ENCODE measurements at regions not wholly inside any gene's neighbourhood (a gene's known extent, or its start where the extent isn't known, plus 50 kb on each side); places are given as distances from the start of the nearest gene placed in this dataset.

DNA sequence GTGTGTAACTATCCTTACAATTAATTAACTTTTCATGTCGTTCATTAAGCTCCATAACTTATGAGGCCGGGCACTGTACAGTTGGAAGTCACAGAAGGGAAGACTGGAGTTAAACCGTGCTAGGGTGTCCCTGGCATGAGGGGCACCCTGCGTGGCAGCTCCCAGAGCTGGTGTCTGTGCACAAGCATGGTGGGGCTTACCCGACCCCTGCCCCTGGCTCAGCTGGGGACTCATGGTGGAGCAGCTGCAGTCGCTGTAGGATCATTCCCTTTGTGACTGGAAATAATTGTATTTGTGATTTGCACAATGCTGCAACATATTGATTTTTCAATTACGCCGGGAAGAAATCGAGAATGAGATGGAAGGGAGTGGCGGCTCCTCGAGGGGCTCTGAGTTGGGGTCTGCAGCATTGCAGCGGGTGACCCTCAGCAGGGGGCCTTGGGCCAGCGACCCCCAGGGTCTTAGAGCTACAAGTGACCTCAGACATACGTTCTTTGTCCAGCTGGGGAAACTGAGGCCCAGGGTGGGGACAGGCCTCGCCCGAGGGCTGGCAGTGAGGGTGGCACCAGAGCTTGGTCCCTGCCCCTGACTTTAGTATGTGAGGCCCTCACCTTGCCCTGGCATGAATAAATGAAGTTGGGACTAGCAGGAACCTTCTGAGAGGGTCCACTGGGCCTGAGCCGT lies 125.4 kb downstream of the KIF26A start:
- CTCF ChIA-PET, result no interaction called here
- Histone ChIP-seq H4K20me1 (ENCODE audit: control insufficient read depth, insufficient read depth, low read length, poor library complexity, severe bottlenecking) (no peaks in the 10 kb centered on the region), H2AFZ (ENCODE audit: insufficient read depth, low read depth, low read length, poor library complexity, severe bottlenecking) (no peak overlapping the region), H3K36me3 (replicated peaks in 1 of 2; ENCODE audit: control extremely low read depth in 1 of 2, control insufficient read depth in 1 of 2, extremely low read depth in 1 of 2, insufficient read depth in 2 of 2, low read length in 1 of 2) (no peaks in the 10 kb centered on the region), H3K4me1 (ENCODE audit: control insufficient read depth in 2 of 2, insufficient read depth in 2 of 2, low read length in 2 of 2) (no peaks in the 10 kb centered on the region), H3K9ac (ENCODE audit: low read length) (no peak overlapping the region), H3K79me2 (ENCODE audit: control insufficient read depth, insufficient read depth, low read length) (no peaks in the 10 kb centered on the region), H3K27ac (ENCODE audit: low read length in 2 of 2) (no peak overlapping the region), H3K27me3 (replicated peaks in 1 of 4; ENCODE audit: control extremely low read depth in 1 of 4, control insufficient read depth in 3 of 4, insufficient read depth in 4 of 4, low read length in 3 of 4) (no peaks in the 10 kb centered on the region), H3K4me3 (ENCODE audit: control extremely low read depth in 1 of 5, extremely low read depth in 1 of 5, insufficient read depth in 1 of 5, low read depth in 2 of 5, low read length in 4 of 5) (no peak overlapping the region), H3K4me2 (replicated peaks; ENCODE audit: low read depth, low read length, poor library complexity, severe bottlenecking) (no peak overlapping the region), H3K9me3 (ENCODE audit: control extremely low read depth in 1 of 3, control insufficient read depth in 2 of 3, insufficient read depth in 1 of 3, low read length in 2 of 3) (peaks cover 1 to 8% (median 3%) of the 10 kb centered on the region in 3 donors)
- ATAC-seq (ENCODE audit: low read depth), result no peak
- Mint-ChIP-seq H3K27me3 (peaks cover 21% of the 10 kb centered on the region), H3K4me3 (no peak overlapping the region), H3K4me1 (no peaks in the 10 kb centered on the region), H3K9me3 (ENCODE audit: insufficient read depth) (peaks cover 7% of the 10 kb centered on the region), H3K27ac (no peak overlapping the region)
- 86% methylated on average over 15 of the region's 17 CpGs for WGBS (ENCODE audit: insufficient coverage)
- POLR2A ChIA-PET, result no interaction called here
- no peak for DNase-seq
- intact Hi-C loops (cut with micrococcal nuclease), result no loop called here
- TF ChIP-seq, protein P1, sequence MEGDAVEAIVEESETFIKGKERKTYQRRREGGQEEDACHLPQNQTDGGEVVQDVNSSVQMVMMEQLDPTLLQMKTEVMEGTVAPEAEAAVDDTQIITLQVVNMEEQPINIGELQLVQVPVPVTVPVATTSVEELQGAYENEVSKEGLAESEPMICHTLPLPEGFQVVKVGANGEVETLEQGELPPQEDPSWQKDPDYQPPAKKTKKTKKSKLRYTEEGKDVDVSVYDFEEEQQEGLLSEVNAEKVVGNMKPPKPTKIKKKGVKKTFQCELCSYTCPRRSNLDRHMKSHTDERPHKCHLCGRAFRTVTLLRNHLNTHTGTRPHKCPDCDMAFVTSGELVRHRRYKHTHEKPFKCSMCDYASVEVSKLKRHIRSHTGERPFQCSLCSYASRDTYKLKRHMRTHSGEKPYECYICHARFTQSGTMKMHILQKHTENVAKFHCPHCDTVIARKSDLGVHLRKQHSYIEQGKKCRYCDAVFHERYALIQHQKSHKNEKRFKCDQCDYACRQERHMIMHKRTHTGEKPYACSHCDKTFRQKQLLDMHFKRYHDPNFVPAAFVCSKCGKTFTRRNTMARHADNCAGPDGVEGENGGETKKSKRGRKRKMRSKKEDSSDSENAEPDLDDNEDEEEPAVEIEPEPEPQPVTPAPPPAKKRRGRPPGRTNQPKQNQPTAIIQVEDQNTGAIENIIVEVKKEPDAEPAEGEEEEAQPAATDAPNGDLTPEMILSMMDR (IDR thresholded peaks at IDR 0.05), result no peak
- TF ChIP-seq EZH2 (IDR thresholded peaks at IDR 0.05; ENCODE audit: borderline replicate concordance, insufficient read depth, low read depth, low read length, poor library complexity, severe bottlenecking), result no peak

- Mint-ChIP-seq H3K27me3 (peaks cover 14% of the 10 kb centered on the region), H3K4me1 (no peaks in the 10 kb centered on the region), H3K9me3 (ENCODE audit: insufficient read depth) (peaks cover 7% of the 10 kb centered on the region), H3K4me3 (no peak overlapping the region), H3K27ac (no peak overlapping the region)
- no peak overlapping the region for H2AFZ ChIP-seq (ENCODE audit: insufficient read depth, low read depth, low read length, poor library complexity, severe bottlenecking)
- no peak for DNase-seq
- ChIA-PET POLR2A (no interaction called here), CTCF (no interaction called here)
- H3K9me3 ChIP-seq (ENCODE audit: control extremely low read depth in 1 of 3, control insufficient read depth in 2 of 3, insufficient read depth in 1 of 3, low read length in 2 of 3), result peaks cover 1 to 8% (median 3%) of the 10 kb centered on the region in 3 donors
- H3K79me2 ChIP-seq (ENCODE audit: control insufficient read depth, insufficient read depth, low read length), result no peaks in the 10 kb centered on the region
- H3K36me3 ChIP-seq (replicated peaks in 1 of 2; ENCODE audit: control extremely low read depth in 1 of 2, control insufficient read depth in 1 of 2, extremely low read depth in 1 of 2, insufficient read depth in 2 of 2, low read length in 1 of 2), result no peaks in the 10 kb centered on the region
- H3K4me2 ChIP-seq (replicated peaks; ENCODE audit: low read depth, low read length, poor library complexity, severe bottlenecking), result no peak overlapping the region
- no peak overlapping the region for H3K27ac ChIP-seq (ENCODE audit: low read length in 2 of 2)
- H3K9ac ChIP-seq (ENCODE audit: low read length), result no peak overlapping the region
- no peaks in the 10 kb centered on the region for H3K27me3 ChIP-seq (replicated peaks in 1 of 4; ENCODE audit: control extremely low read depth in 1 of 4, control insufficient read depth in 3 of 4, insufficient read depth in 4 of 4, low read length in 3 of 4)
- no peaks in the 10 kb centered on the region for H4K20me1 ChIP-seq (ENCODE audit: control insufficient read depth, insufficient read depth, low read length, poor library complexity, severe bottlenecking)
- no peak for ATAC-seq (ENCODE audit: low read depth)
- no peak overlapping the region for H3K4me3 ChIP-seq (ENCODE audit: control extremely low read depth in 1 of 5, extremely low read depth in 1 of 5, insufficient read depth in 1 of 5, low read depth in 2 of 5, low read length in 4 of 5)
- H3K4me1 ChIP-seq (ENCODE audit: control insufficient read depth in 2 of 2, insufficient read depth in 2 of 2, low read length in 2 of 2), result no peaks in the 10 kb centered on the region
- intact Hi-C loops (cut with micrococcal nuclease), result no loop called here
- no peak for TF ChIP-seq EZH2 (IDR thresholded peaks at IDR 0.05; ENCODE audit: borderline replicate concordance, insufficient read depth, low read depth, low read length, poor library complexity, severe bottlenecking)
- 84% methylated on average over 20 of the region's 20 CpGs for WGBS (ENCODE audit: insufficient coverage)
These were observed 126.3 kb downstream of the KIF26A start for GRCh38 chr14:104264495-104265265.
